HG02610 (cell line): ENCODE measurements at regions not wholly inside any gene's neighbourhood (a gene's known extent, or its start where the extent isn't known, plus 50 kb on each side); places are given as distances from the start of the nearest gene placed in this dataset.
A peak's percentile ranks its signal among the peaks of the same experiment; 100 is the strongest.
"Not testable (repeated sequence)": the region's sequence is repeated elsewhere in the genome, so short reads cannot be mapped to it uniquely, and the experiment has no call there.

Experiments
- ATAC-seq: cut with Tn5 transposase; IDR thresholded peaks from one replicate; pipeline ENCODE4 v1.9.1; 2021; ENCODE audit warnings: mild to moderate bottlenecking, moderate library complexity; ENCODE audit not compliant: unreplicated experiment

DNA sequence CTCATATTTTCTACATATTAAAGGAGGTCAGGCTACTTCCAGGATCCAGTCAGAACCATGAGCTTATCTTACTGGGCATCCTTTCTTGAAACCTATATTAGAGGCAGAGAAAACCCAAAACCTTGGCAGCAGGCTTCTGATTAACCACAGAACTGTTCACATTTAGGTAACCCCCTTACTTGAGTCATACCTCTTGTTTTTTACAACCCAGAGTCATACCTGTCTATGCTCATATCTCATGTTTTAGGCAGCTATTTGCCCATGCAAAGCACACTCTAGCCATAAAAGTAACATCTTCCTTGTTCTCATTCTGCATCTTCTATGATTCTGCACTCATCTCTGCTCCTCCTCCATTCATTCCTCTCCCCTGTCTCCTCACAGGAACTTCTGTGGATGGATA is 138.0 kb upstream of the SMIM31 start:
- peak; percentile 47 for ATAC-seq

DNA sequence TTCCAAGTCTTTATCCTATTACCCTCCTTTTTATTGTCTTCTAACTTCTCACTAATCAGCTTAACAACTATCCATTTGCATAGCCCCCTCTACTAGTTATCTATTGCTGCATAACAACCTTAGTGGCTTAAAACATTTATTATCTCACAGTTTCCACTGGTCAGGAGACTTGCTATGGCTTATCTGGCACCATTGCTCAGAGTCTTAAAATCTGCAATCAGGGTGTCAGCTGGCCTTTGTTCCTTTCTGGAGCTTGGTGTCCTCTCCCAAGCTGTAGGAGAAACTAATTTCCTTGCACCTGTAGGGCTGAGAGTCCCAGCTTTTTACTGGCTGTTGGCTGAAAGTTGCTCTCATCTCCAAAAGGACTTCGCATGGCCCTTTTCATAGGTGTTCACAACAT is 137.0 kb upstream of the SMIM31 start:
- ATAC-seq, result no peak

DNA sequence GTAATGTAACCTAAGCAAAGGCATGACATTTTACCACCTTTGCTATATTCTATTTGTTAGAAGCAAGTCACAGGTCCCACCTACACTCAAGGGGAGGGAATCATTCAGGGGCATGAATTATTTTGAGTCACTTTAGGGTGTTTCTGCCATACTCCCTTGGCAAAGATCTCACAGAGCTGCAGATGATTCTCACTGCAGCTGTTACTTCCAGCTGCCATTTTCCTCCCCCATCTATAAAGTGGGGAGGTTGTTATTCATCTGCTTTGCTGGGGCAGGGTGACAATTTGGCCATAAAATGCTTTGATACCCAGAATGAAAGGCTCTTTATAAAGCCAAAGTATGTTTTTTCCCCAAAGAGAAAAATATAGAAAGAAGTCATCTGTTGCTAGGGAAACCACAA is 136.5 kb upstream of the SMIM31 start:
- ATAC-seq, result no peak

DNA sequence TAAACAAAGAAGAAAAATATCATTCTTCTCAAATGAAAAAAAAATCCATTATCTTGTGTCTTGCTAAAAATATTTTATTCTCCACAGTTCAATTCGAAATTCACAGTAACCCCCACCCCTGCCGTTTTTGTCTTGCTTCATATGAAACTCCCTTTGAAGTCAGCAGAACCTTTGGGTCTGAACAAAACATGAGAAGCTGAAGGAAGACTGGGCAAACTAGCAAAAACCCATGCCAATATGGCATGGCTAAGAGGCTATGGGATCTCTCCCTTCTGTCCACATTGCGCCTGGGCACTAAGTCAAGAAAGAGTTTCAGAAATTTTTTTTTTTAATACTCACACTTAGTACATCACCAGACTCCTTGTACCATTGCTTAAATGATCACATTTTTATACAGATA is 136.0 kb upstream of the SMIM31 start:
- ATAC-seq, result no peak

DNA sequence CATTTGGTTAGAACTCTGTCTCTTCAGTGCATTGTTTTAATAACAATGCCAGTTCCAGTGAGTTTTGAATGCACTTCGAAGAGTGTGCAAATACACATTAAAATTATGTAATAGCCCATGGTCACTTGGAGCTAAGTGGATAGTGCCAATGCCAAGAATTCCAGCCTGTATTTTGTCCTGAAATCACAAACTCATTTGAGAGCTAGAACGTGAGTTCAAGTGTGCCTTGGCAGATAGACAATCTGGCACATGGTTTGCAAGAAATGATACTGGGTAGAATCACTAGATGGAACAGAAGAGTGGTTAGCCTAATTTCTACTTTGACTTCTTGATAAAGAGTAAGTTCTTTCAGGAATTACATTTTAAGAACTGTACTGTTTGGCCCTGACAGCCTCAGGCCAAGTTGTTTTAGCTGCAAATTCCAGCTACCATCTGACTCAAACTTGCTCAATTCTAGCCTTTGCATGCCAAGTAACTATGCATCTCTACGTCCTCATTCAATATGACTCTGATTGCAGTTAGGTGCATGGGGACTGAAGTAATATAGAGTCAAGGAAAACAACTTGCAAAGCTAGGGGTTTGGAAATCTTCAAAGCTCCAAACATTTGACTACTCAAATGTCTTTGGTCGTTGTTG is 131.9 kb upstream of the SMIM31 start:
- no peak for ATAC-seq

GRCh38 chr4:164623099-164623498 is 130.8 kb upstream of the SMIM31 start:
- ATAC-seq, result no peak

DNA sequence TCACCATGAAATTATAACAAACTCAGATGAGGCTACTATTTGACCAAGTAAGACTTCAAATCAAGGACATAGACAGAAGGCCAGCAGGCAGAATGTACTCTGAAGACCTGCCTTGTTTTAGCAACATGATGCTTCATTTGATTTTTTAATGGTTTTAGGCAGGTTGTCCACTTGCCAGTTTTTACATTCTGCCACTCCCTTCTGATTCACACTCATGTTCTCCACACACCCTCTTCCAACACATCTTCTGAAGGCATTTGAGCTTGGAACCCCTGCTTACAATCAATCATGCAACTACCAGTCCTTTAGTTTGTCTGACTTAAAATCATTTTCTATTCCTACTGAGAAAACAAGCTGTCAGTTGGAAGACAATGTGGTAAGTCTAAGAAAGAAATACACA is 114.9 kb upstream of the SMIM31 start:
- ATAC-seq, result no peak

DNA sequence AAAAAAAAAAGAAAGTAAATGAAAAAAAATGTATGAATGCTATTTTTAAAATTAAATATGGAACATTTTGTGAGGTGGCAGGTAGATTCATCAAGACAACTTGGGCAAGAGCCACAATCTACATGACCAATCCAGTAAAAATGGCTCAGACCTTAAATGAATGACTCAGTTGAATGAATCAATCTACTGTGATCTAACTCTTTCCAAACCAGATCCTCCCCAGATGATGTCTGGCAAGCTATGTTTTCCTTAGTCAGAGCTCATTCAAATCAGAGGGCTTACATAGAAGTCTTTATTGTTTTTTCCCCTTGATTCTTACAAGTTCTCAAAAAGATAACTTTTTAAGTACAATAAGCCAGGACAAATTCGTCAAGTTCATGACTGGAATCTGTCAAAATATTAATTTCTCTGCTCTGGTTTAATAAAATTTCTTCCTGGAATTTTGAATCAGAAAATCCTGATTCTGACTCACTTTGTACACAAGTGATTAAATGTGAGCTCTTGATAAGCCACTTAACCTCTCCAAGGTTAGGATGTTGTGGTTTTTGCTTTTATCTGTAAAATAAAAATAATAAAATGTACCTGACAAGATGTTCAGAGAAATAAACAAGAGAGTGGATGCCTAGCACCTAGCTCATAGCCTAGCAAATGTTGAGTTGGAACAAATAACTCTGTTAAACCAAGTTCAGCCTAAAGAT is 105.6 kb upstream of the SMIM31 start:
- ATAC-seq, result no peak

DNA sequence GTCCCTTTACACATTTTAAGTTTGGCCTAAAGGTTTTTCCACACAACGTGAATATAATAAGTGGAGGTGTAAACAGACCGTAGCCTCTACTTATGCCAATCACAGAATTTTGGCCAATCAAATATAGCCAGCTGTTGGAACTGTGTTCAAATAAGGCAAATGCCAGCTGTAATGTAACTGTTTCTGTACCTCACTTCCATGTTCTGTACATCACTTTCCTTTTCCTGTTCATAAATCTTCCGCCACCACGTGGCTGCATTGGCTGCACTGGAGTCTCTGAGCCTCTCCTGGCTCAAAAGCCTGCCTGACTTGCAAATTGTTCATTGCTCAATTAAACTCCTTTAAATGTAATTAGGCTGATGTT is 105.1 kb upstream of the SMIM31 start:
- no peak for ATAC-seq

DNA sequence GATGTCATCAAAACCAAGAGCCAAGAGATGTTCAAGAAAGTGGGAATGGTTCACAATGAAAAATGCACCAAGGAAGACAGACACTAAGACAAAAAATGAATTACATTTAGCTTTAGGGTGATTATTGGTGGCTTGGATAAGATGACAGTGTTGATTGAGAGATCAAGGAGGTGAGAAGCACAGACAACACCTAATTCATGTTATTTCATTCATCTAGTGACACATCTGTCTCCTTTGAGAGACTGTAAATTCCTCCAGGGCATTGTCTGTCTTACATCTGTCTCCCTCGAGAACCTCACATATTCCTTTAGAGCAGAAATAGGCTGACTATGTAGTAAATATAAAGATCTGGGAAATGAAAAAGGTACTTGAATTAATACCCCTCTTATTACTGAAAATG is 94.2 kb upstream of the SMIM31 start:
- no peak for ATAC-seq

DNA sequence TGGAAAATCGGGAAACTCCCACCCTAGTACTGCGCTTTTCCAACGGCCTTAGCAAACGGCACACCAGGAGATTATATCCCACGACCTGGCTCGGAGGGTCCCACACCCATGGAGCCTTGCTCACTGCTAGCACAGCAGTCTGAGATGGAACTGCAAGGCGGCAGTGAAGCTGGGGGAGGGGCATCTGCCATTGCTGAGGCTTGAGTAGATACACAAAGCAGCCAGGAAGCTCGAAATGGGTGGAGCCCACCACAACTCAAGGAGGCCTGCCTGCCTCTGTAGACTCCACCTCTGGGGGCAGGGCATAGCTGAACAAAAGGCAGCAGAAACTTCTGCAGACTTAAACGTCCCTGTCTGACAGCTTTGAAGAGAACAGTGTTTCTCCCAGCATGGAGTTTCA is 77.8 kb upstream of the SMIM31 start:
- not testable (repeated sequence) for ATAC-seq

- no peak for ATAC-seq
These were observed 70.9 kb upstream of the SMIM31 start for GRCh38 chr4:164683040-164683439.

DNA sequence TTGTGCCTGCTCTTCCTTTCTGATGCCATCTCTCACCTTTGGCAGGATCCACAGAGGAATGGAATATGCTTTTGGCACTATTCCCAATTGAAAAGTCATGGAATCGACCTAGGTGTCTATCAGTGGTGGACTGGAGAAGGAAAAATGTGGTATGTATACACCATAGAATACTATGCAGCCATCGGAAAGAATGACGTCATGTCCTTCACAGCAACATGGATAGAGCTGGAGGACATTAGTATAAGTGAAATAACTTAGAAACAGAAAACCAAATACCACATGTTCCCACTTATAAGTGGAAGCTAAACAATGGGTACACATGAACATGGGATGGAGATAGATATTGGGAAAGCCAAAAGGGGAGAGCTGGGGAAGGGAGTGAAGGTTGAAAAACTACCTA is 58.3 kb upstream of the SMIM31 start:
- no peak for ATAC-seq

- no peak for ATAC-seq
These were observed 53.5 kb upstream of the SMIM31 start for GRCh38 chr4:164700471-164700870.

DNA sequence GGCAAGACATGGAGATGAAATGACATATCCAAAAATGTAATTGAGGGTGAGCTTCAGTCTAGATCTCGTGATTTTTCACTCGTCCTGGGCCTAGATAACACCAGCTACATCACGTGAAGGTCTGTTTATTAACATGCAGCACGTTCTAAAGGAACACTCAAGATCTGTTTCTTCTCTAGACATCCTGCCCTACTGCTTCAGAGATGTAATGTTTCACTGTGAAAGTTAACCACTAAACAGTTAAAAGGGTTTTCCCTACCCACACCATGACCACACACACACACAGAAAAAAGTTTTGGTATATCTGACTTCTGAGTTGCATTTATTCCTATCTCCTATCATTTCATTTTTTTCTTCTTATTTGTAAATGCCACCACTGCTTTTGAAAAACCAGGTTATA is 52.3 kb upstream of the SMIM31 start:
- ATAC-seq, result peak; percentile 91
